Small intestine (tissue), 7 donors: ENCODE measurements at regions not wholly inside any gene's neighbourhood (a gene's known extent, or its start where the extent isn't known, plus 50 kb on each side); places are given as distances from the start of the nearest gene placed in this dataset.
A peak's percentile ranks its signal among the peaks of the same experiment; 100 is the strongest.

ENCODE experiments used
- DNase-seq, 2 donors: peaks; one replicate each; pipeline versions ENCODE4 v3.0.0 to v3.0.0-alpha.2; 2013
- FAIRE-seq: peaks from 2 replicates; lab custom pipeline; 2012; peaks lifted over from hg19 to GRCh38; lab: Jason Lieb, UNC
- H3K27ac ChIP-seq, 3 donors: one replicate each; pipeline ENCODE4 v1.5.1; 2013; ENCODE audit warnings: low read length in 2 of 3, mild to moderate bottlenecking in 2 of 3, control low read depth in 1 of 3, inconsistent platforms in 1 of 3, low read depth in 1 of 3, moderate library complexity in 1 of 3
- H3K27me3 ChIP-seq, 3 donors: one replicate each; pipeline ENCODE4 v1.6.1; 2013; ENCODE audit warnings: low read length in 3 of 3, inconsistent platforms in 1 of 3; ENCODE audit not compliant: control insufficient read depth in 3 of 3, insufficient read depth in 3 of 3
- H3K36me3 ChIP-seq, 3 donors: one replicate each; pipeline ENCODE4 v1.6.1; 2013; ENCODE audit warnings: low read length in 3 of 3, inconsistent platforms in 1 of 3, low read depth in 1 of 3, mild to moderate bottlenecking in 1 of 3, moderate library complexity in 1 of 3; ENCODE audit not compliant: control insufficient read depth in 3 of 3, insufficient read depth in 2 of 3
- H3K4me1 ChIP-seq, 3 donors: one replicate each; pipeline ENCODE4 v1.6.1; 2013; ENCODE audit warnings: low read length in 2 of 3, inconsistent platforms in 1 of 3, low read depth in 1 of 3, mild to moderate bottlenecking in 1 of 3, moderate library complexity in 1 of 3; ENCODE audit not compliant: control insufficient read depth in 3 of 3, insufficient read depth in 2 of 3
- H3K4me3 ChIP-seq, 3 donors: one replicate each; pipeline ENCODE4 v1.5.1; 2013; ENCODE audit warnings: low read length in 3 of 3, control low read depth in 1 of 3, inconsistent platforms in 1 of 3, low read depth in 1 of 3, mild to moderate bottlenecking in 1 of 3, moderate library complexity in 1 of 3
- H3K9me3 ChIP-seq, 2 donors: one replicate each; pipeline ENCODE4 v1.6.1; 2013; ENCODE audit warnings: low read depth in 1 of 2, low read length in 1 of 2; ENCODE audit not compliant: control insufficient read depth in 2 of 2, insufficient read depth in 1 of 2
- WGBS, 3 donors: extraction: QIAGEN DNeasy Blood & Tissue Kit; methylation state at CpG; one replicate each; pipeline ENCODE4 v1.1.7; 2013; 5-methylcytosine and 5-hydroxymethylcytosine counted together
- donor health status: healthy with polysubstance abuse.
- donor health status: control.
- donor health status: control.
- donor health status: Bipolar disorder and iron deficiency.
- donor health status: healthy.

DNA sequence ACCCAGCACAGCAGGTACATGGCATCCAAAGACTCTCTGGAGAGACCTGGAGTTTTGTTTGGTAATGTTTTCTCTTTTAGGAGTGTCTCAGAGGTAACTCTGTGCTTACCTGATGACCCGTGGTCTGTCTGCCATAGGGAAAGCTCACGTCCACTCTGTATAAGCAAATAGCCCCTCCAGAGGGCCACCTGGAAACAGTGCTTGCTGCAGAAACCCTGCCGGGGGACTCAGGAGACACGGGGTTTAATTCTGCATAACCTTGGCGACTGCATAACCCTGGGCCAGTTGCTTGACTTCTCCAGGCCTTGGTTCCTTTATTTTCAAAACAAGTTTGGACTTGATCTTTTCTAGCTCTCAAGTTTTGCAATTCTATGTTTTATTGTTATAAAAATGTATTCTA is 187.2 kb upstream of the SOX1 start:
- no peak for FAIRE-seq
- no peak for DNase-seq
- Histone ChIP-seq H3K36me3 (no peaks in the 10 kb centered on the region), H3K4me3 (no peak overlapping the region), H3K9me3 (no peaks in the 10 kb centered on the region), H3K4me1 (no peaks in the 10 kb centered on the region), H3K27ac (no peak overlapping the region), H3K27me3 (no peaks in the 10 kb centered on the region)
- WGBS, 3 donors: 43 to 52% (median 45%) methylated on average over 5 of the region's 5 CpGs

DNA sequence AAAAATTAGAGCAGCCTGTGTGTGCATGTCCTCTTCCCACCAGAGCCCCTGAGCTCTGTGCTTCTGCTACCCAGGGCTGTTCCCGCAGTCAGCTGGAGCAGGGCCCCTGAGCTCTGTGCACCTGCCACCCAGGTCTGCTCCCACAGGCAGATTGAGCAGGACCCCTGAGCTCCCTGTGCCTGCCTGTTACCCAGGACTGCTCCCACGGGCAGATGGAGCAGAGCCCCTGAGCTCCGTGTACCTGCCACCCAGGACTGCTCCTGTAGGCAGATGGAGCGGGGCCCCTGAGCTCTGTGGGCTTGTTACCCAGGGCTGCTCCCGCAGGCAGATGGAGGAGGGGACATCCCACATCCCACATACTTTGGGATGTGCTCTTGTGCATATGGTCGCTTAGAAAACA is 186.8 kb upstream of the SOX1 start:
- DNase-seq: no peak
- H3K4me3 ChIP-seq: no peak overlapping the region
- no peaks in the 10 kb centered on the region for H3K27me3 ChIP-seq
- H3K36me3 ChIP-seq: no peaks in the 10 kb centered on the region
- H3K9me3 ChIP-seq: no peaks in the 10 kb centered on the region
- H3K4me1 ChIP-seq: no peaks in the 10 kb centered on the region
- 55 to 60% (median 59%) methylated on average over 6 of the region's 6 CpGs for WGBS, 3 donors
- no peak for FAIRE-seq
- no peak overlapping the region for H3K27ac ChIP-seq

- DNase-seq (no peak), FAIRE-seq (no peak)
- H3K4me3 ChIP-seq: no peak overlapping the region
- H3K9me3 ChIP-seq: no peaks in the 10 kb centered on the region
- no peaks in the 10 kb centered on the region for H3K36me3 ChIP-seq
- H3K27me3 ChIP-seq: no peaks in the 10 kb centered on the region
- H3K27ac ChIP-seq: no peak overlapping the region
- no peaks in the 10 kb centered on the region for H3K4me1 ChIP-seq
- WGBS, 3 donors: 75 to 89% (median 88%) methylated on average over 8 of the region's 8 CpGs
Observed at GRCh38 chr13:111881700-111882099, 185.2 kb upstream of the SOX1 start.

GRCh38 chr13:111882351-111882750 is 184.6 kb upstream of the SOX1 start:
- no peak for FAIRE-seq
- WGBS, 3 donors: 59 to 70% (median 67%) methylated on average over 6 of the region's 6 CpGs

DNA sequence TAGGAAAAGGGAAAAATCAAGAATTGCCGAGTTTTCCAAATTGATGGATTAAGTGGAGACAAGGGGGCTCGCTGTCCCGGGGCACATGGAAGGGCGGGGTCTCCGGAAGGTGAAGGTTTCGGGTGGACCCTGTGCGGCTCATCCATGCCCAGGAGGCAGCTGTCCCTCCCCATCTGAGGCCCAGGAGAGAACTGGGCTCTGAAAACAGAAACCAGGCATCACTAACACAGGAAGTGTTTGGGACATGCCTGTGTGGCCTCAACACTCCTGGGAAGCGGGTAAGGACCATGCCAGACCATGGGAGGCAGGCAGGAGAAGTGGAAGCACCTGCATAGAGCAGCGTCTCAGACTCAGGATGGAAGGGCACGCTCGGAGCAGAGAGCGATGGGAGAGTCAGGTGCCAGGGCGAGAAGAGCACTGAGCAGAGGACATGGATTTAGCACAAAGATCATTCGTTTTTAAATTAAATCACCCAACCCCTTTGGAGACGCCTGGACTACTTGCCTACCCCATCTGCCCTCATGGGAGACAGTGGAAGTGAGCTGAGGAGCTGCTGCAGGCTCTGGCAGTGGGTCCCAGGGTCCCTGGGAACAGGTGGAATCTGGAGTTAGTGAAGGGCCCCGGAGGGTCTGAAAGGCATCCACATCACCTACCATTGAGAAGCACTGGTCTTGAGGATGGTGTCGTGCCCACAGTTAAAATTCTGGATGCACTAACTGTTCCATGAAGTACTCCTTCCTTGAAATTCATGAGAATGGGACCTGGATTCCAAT is 183.2 kb upstream of the SOX1 start:
- WGBS, 3 donors: 74 to 82% (median 74%) methylated on average over 17 of the region's 17 CpGs
- DNase-seq (no peak), FAIRE-seq (no peak)
- Histone ChIP-seq H3K9me3 (no peaks in the 10 kb centered on the region), H3K36me3 (no peaks in the 10 kb centered on the region), H3K27me3 (no peaks in the 10 kb centered on the region), H3K4me3 (no peak overlapping the region), H3K27ac (no peak overlapping the region), H3K4me1 (no peaks in the 10 kb centered on the region)

More at GRCh38 chr13:111882351-111882750, 184.6 kb upstream of the SOX1 start:
- Histone ChIP-seq H3K27me3 (no peaks in the 10 kb centered on the region), H3K27ac (no peak overlapping the region), H3K4me3 (no peak overlapping the region), H3K4me1 (no peaks in the 10 kb centered on the region), H3K9me3 (no peaks in the 10 kb centered on the region), H3K36me3 (no peaks in the 10 kb centered on the region)
- DNase-seq: no peak

DNA sequence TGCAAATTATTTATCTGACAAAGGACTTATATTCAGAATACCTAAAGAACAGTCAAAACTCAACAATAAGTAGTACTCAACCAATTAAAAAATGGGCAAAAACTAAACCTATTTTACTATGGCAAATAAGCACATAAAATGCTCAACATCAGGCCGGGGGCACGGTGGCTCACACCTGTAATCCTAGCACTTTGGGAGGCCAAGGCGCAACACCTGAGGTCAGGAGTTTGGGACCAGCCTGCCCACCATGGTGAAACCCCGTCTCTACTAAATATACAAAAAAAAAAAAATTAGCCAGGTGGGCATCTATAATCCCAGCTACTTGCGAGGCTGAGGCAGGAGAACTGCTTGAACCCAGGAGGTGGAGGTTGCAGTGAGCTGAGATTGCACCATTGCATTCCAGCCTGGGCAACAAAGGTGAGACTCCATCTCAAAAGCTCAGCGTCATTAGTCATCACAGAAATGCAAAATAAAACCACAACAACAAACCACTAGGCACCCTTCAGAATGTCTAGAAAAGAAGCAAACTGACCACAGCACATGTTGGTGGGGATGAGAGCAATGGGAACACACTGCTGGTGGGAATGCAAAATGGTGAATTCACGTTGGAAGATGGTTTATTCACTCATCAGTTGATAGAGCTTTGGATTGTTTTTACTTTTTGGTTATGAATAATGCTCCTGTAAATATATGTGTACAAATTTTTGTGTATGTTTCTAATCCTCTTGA is 180.6 kb upstream of the SOX1 start:
- Histone ChIP-seq H3K4me1 (no peaks in the 10 kb centered on the region), H3K4me3 (no peak overlapping the region), H3K9me3 (no peaks in the 10 kb centered on the region), H3K27me3 (no peaks in the 10 kb centered on the region), H3K27ac (no peak overlapping the region), H3K36me3 (no peaks in the 10 kb centered on the region)
- 78 to 82% (median 79%) methylated on average over 7 of the region's 7 CpGs for WGBS, 3 donors
- FAIRE-seq (no peak), DNase-seq (no peak)

DNA sequence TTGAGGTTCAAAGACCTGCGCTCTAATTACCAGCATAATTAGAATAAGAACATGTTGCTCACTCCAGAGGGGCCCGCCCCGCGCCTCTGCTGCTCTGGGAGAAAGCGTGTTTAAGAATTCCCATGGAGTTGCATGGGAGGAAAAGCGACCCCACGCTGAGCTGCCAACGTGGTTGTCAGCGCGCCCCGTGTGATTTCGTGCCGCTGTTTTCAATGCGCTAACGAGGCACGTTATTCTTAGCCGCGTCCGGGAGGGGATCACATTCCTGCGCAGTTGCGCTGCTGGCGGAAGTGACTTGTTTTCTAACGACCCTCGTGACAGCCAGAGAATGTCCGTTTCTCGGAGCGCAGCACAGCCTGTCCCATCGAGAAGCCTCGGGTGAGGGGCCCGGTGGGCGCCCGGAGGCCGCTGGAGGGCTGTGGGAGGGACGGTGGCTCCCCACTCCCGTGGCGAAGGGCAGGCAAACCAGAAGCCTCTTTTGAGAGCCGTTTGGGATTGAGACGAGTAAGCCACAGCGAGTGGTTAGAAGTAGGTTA is 173.8 kb upstream of the SOX1 start:
- Histone ChIP-seq H3K36me3 (no peaks in the 10 kb centered on the region), H3K4me1 (no peaks in the 10 kb centered on the region), H3K9me3 (no peaks in the 10 kb centered on the region), H3K27ac (no peak overlapping the region), H3K27me3 (peaks cover 0 to 24% (median 12%) of the 10 kb centered on the region in 3 donors), H3K4me3 (peak overlapping the region in 1 of 3 donors; percentile 29)
- FAIRE-seq (no peak), DNase-seq (peak in 1 of 2 donors; percentile 28)
- WGBS, 3 donors: 5 to 9% (median 8%) methylated on average over 39 of the region's 39 CpGs

- WGBS, 3 donors: 13 to 20% (median 20%) methylated on average over 32 to 35 of the region's 35 CpGs
- no peaks in the 10 kb centered on the region for H3K4me1 ChIP-seq
- peaks cover 0 to 24% (median 12%) of the 10 kb centered on the region in 3 donors for H3K27me3 ChIP-seq
- DNase-seq: no peak
- no peaks in the 10 kb centered on the region for H3K9me3 ChIP-seq
- peak overlapping the region in 1 of 3 donors; percentile 29 for H3K4me3 ChIP-seq
- no peak overlapping the region for H3K27ac ChIP-seq
- no peaks in the 10 kb centered on the region for H3K36me3 ChIP-seq
- no peak for FAIRE-seq
Observed at GRCh38 chr13:111893607-111894443, 173.1 kb upstream of the SOX1 start.
